ENCODE measurements at regions not wholly inside any gene's neighbourhood (a gene's known extent, or its start where the extent isn't known, plus 50 kb on each side); places are given as distances from the start of the nearest gene placed in this dataset.

- TF ChIP-seq EZH2 (IDR thresholded peaks at IDR 0.05; ENCODE audit: borderline replicate concordance, low read depth, low read length, severe bottlenecking) (no peak), CTCF (IDR thresholded peaks at IDR 0.05; ENCODE audit: borderline replicate concordance, extremely low read depth, low read length, poor library complexity, severe bottlenecking) (no peak)
These were observed 126.4 kb upstream of the HNMT start for GRCh38 chr2:137837830-137838229.

Measured in DND-41 (cell line).